ENCODE measurements at regions not wholly inside any gene's neighbourhood (a gene's known extent, or its start where the extent isn't known, plus 50 kb on each side); places are given as distances from the start of the nearest gene placed in this dataset.

DNA sequence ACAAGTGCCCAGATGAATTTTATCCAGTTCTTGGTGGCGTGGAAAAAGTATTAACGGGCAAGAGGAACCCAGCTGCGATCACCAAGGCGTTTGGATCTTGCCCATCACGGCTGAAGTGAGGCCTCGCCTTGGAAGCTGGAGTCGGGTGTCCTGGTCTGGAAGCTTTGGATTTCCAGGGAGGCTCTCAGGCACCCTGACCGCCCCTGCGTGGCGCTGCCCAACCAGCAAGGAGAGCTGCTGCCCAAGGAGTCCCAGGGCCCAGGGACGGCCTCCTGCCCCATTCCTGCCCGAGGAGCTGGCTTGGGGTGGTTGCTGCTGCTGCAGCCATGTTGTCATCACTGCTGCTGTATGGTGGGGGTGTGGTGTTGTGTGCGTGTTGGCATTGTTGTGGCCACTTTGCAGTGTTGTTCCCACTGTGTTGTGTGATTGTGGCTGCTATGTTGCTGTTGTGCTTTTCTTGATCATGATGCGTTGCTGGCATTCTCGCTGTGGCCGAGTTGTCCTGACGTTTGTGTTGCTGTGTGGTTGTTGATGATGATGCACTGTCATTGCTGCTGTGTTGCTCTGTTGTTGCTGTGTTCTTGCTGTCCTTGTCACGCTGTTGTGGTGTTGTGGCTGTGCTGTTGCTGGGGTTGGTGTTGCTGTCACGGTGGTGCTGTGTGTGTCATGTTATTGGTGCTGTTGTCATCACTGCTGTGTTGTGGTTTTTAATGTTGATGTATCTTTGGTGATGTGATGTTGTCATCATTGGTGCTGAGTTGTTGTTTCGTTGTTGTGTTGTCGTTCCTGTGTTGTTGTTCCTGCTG is 318.8 kb downstream of the C16orf95 start:
- DNase-seq (ENCODE audit: low read depth in 3 of 3): no peak

GRCh38 chr16:87000001-87000400 is 317.2 kb downstream of the C16orf95 start:
- no peak for DNase-seq (ENCODE audit: low read depth in 3 of 3)

- no peak for DNase-seq (ENCODE audit: low read depth in 3 of 3)
Observed at GRCh38 chr16:87002717-87003413, 314.3 kb downstream of the C16orf95 start.

GRCh38 chr16:87003414-87003755 is 313.8 kb downstream of the C16orf95 start:
- no peak for DNase-seq (ENCODE audit: low read depth in 3 of 3)

- DNase-seq (ENCODE audit: low read depth in 3 of 3): no peak
Observed at GRCh38 chr16:87006021-87006420, 311.2 kb downstream of the C16orf95 start.

DNA sequence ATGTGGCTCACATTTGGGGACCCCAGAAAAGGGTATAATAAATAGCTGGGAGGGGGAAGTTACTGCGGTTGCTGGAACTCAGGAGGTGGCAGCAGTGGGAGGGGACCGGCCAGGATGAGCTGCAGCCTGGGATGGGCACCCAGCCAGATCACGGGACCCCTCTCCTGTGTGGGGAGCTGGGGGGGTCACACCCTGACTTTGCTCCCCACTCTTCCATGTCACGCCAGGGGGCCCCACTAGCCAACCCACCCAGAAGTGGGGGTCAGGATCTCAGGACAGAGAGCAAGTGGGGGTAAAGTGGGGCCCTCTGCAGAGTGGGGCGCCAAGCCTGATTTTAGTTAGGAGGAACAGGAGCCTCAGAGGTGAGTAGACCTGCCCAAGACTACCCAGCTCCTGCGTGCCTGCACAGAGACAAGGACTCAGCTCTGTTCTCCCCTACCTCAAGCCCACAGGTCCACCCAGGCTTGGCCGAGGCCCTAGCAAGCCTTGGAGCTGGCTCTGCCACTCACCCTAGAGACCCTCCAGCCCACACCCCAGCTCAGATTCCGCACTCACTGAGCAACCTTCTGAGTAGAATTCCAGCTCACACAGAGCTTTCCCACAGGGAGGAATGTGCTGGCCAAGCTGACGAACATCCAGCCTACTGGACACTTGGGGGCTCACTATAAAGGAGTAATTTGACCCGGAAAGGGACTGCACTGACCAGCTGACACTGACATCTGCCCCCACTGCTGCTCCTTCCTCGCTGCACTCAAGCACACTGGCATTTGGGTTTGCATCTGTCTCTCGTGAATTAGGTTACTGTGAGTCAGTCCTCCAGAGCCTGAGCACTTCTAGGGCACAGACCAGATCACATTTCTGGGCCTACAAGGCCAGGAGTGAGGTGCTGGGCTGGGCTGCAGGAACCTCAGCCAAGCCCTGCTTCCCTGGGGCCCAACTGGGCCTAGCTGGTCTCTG is 310.1 kb downstream of the C16orf95 start:
- no peak for DNase-seq (ENCODE audit: low read depth in 3 of 3)

DNA sequence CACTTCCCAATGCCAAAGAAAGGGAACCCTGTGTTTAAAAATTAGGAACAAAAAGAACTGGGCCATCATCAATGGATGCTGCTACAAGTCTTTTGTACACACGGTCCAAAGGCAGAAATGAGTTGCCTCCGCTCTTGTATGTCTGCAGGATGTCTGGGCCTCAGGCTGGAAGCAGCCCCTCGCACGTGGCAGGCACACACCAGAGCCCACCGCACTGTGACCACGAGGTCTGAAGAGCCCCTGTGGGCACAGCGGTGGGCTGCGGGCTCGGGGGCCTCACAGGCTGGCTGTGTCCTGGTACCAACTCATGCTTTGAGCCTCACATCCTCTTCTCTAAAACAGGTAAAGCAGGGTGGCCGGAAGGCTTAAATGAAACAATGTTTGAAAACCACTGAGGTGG is 309.3 kb downstream of the C16orf95 start:
- no peak for DNase-seq (ENCODE audit: low read depth in 3 of 3)

DNA sequence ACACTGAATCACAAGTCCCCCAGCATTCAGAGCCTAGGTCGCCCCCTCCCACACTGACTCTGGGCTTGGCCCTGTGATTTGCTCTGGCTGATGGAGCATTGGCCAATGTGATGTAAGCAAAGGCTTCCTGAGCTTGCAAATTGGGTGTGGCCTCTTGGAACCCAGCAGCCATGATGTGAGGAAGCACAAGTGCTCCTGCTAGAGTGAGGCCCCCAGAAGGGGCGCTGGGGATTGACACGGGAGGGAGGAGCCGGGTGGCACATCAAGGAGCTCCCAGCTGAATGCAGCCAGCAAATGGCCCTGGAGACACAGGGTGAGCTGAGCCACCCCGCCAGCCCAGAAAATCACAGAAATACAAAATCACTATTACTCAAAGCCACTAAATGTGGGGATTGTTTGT is 308.5 kb downstream of the C16orf95 start:
- no peak for DNase-seq (ENCODE audit: low read depth in 3 of 3)

GRCh38 chr16:87012954-87013938 is 303.9 kb downstream of the C16orf95 start:
- no peak for DNase-seq (ENCODE audit: low read depth in 3 of 3)

DNA sequence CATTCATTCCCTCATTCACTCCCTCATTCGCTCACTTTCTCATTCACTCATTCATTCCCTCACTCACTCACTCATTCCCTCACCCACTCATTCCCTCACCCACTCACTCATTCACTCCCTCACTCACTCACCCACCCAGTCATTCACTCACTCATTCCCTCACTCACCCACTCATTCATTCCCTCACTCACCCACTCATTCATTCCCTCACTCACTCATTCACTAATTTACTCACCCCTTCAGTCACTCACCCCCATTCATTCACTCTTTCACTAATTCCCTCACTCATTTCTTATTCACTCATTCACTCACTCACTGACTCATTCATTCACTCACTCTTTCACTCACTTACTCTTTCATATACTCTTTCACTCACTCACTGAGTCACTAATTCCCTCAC is 303.1 kb downstream of the C16orf95 start:
- no peak for DNase-seq (ENCODE audit: low read depth in 3 of 3)

GRCh38 chr16:87015021-87015420 is 302.2 kb downstream of the C16orf95 start:
- DNase-seq (ENCODE audit: low read depth in 3 of 3): no peak

GRCh38 chr16:87016046-87017035 is 300.9 kb downstream of the C16orf95 start:
- no peak for DNase-seq (ENCODE audit: low read depth in 3 of 3)

DNA sequence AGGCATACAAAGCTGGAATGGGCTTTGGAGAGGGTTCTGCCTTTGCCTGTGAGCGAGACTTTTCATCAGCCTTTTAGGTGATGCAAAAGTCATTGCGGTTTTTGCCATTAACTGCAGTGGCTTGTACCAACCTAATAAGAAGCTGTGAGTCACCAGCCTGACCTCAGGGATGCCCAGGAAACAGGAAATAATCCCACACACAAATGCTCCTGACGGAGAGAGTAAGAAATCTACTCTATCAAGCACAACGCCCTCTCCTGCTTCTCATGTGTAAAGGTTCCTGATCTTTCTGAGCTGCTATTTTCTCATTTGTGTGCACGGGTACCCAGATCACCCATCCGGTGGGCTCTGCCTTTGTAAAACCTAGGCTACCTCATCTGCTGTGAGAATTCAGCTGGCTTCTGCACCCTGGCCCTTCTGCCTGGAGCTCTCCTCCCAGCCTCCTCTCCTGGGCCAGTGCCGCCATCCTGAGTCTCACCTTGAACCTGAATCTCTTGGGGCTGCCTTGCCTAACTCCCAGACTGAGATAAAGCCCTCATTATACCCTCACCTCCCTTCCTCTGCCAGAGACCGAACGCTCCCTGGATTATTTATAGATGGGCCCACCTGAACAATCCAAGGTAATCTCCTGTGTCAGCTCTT is 299.7 kb downstream of the C16orf95 start:
- DNase-seq (ENCODE audit: low read depth in 3 of 3): no peak

GRCh38 chr16:87025676-87026075 is 291.5 kb downstream of the C16orf95 start:
- no peak for DNase-seq (ENCODE audit: low read depth in 3 of 3)

- no peak for DNase-seq (ENCODE audit: low read depth in 3 of 3)
Observed at GRCh38 chr16:87027056-87027616, 290.1 kb downstream of the C16orf95 start.

GRCh38 chr16:87028481-87029320 is 288.5 kb downstream of the C16orf95 start:
- DNase-seq (ENCODE audit: low read depth in 3 of 3): no peak

GRCh38 chr16:87032554-87032953 is 284.6 kb downstream of the C16orf95 start:
- DNase-seq (ENCODE audit: low read depth in 3 of 3): no peak

DNA sequence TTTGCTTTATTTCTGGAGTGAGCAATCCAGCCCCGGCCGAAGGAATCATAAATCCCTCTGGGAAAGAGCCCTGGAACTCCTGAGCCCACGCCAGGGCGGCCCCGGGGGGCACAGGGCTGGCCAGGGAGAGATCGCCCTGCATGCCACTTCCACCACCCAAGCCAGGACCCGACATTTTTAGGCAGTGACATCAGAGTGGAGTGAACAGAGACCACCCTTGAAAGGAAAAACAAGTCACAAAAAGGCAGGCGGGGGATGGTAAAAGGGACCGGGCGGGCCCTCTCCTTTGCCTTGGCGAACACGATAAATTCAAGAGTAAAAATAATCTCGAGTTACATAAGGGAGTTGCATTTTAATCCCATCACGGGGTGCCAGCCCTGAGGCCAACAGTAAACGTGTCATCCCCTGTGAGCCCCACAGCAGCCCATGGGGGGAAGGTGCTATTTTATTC is 284.1 kb downstream of the C16orf95 start:
- DNase-seq (ENCODE audit: low read depth in 3 of 3): no peak

All from stimulated activated CD4-positive, alpha-beta T cell treated with anti-CD3 and anti-CD28 coated beads, TNF-alpha, amount 100 ng/mL, for 4 hours (primary cell).